ENCODE measurements at regions not wholly inside any gene's neighbourhood (a gene's known extent, or its start where the extent isn't known, plus 50 kb on each side); places are given as distances from the start of the nearest gene placed in this dataset.

GRCh38 chr9:89920951-89921350, 316.1 kb downstream of the GADD45G start:
- TF ChIP-seq, protein P1, sequence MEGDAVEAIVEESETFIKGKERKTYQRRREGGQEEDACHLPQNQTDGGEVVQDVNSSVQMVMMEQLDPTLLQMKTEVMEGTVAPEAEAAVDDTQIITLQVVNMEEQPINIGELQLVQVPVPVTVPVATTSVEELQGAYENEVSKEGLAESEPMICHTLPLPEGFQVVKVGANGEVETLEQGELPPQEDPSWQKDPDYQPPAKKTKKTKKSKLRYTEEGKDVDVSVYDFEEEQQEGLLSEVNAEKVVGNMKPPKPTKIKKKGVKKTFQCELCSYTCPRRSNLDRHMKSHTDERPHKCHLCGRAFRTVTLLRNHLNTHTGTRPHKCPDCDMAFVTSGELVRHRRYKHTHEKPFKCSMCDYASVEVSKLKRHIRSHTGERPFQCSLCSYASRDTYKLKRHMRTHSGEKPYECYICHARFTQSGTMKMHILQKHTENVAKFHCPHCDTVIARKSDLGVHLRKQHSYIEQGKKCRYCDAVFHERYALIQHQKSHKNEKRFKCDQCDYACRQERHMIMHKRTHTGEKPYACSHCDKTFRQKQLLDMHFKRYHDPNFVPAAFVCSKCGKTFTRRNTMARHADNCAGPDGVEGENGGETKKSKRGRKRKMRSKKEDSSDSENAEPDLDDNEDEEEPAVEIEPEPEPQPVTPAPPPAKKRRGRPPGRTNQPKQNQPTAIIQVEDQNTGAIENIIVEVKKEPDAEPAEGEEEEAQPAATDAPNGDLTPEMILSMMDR (IDR thresholded peaks at IDR 0.05) = no peak
- TF ChIP-seq POLR2AphosphoS5 (IDR thresholded peaks at IDR 0.05) = no peak
- TF ChIP-seq POLR2A (IDR thresholded peaks at IDR 0.05) = no peak

Data from breast epithelium (tissue), 3 donors.